Adrenal gland (tissue), 9 donors: ENCODE measurements at regions not wholly inside any gene's neighbourhood (a gene's known extent, or its start where the extent isn't known, plus 50 kb on each side); places are given as distances from the start of the nearest gene placed in this dataset.

Experiments
- DNase-seq, 7 donors: peaks; one replicate each; pipeline ENCODE4 v3.0.0-alpha.2; 2019 to 2020
- H3K27ac ChIP-seq, 5 donors: fragments of 200-600 bp; sonication (generic) in 4 of 5; 1 replicate in 3 of 5; 2 replicates in 2 of 5; pipeline versions ENCODE4 v1.5.1 to v1.8.0; 2016 to 2020; ENCODE audit warnings: mild to moderate bottlenecking in 1 of 5
- H3K27me3 ChIP-seq: fragments of 200-600 bp; 2 replicates; pipeline ENCODE4 v1.8.0; 2021
- H3K36me3 ChIP-seq, 2 donors: fragments of 200-600 bp; replicated peaks in 1 of 2; 1 replicate in 1 of 2; 2 replicates in 1 of 2; pipeline versions ENCODE4 v1.5.1 to v1.8.0; 2018 to 2022
- H3K4me1 ChIP-seq, 2 donors: fragments of 200-600 bp; replicated peaks in 1 of 2; 1 replicate in 1 of 2; 2 replicates in 1 of 2; pipeline versions ENCODE4 v1.5.1 to v1.8.0; 2018 to 2021
- H3K4me3 ChIP-seq, 4 donors: fragments of 200-600 bp; sonication (generic) in 3 of 4; one replicate each; pipeline ENCODE4 v1.5.1; 2016 to 2018
- H3K9me3 ChIP-seq, 3 donors: fragments of 200-600 bp; sonication (generic) in 1 of 3; replicated peaks in 1 of 3; 1 replicate in 2 of 3; 2 replicates in 1 of 3; pipeline versions ENCODE4 v1.5.1 to v1.8.0; 2016 to 2021
- POLR2A ChIP-seq, 2 donors: fragments of 450-650 bp; IDR thresholded peaks; one replicate each; pipeline ENCODE4 v1.6.1; 2017; ENCODE audit warnings: antibody characterized with exemption in 2 of 2, mild to moderate bottlenecking in 2 of 2, moderate library complexity in 1 of 2
- WGBS, 4 donors: extraction: QIAGEN DNeasy Blood & Tissue Kit in 2 of 4; methylation state at CpG; one replicate each; pipeline versions ENCODE4 v1.1.5 to v1.1.7; 2013 to 2017; 5-methylcytosine and 5-hydroxymethylcytosine counted together
- intact Hi-C, 2 donors: fragments of 100-400 bp; cut with DNase I; formaldehyde crosslinking; loops; one replicate each; pipeline versions ENCODE4 v1.14.1 to v1.15.0; 2022 to 2023
- small RNA-seq, 2 donors: library from RNA; depleted of rRNA; stranded (forward); fragments of <200 nt; gene quantifications; one replicate each; pipeline ENCODE3, GENCODE V24; 2016
- TF ChIP-seq, protein P1 (sequence below), 6 experiments: fragments of 450-650 bp in 4 of 6; fragments of 200-600 bp in 2 of 6; sonication (generic) in 1 of 6; IDR thresholded peaks; 1 replicate in 5 of 6; 2 replicates in 1 of 6; pipeline versions ENCODE4 v1.5.1 to v1.8.0; 2016 to 2021; ENCODE audit warnings: antibody characterized with exemption in 6 of 6, mild to moderate bottlenecking in 2 of 6, moderate library complexity in 1 of 6
- donor health status: healthy with polysubstance abuse.
- donor health status: Bipolar disorder and iron deficiency.
- donor health status: DM: yes; HTN: yes; CAD: no.
- donor health status: DM: no; HTN: no; CAD: no.
- donor health status: DM: no; HTN: no; CAD: no.

DNA sequence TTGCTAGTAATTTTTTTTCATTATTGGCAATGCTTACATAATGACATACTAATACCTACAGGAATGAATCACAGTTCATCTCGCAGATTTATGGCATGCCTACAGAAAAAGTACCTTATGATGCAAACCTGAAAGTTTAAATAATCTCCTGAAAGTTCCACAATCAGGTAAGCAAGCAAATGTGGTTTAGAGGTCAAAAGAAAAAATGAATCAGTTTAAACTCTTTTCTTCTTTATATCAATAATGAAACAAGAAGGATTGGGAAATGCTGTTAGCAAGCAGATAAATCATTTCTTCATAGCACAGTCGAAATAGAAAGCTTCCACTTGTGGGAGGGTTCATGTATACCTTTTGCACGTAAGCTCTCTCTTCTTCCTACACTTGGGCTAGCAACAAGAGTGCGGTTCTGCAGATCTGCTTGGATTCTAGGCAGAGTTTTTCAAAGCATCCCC, 53.7 kb upstream of the MTPN start:
- Histone ChIP-seq H3K36me3 (no peaks in the 10 kb centered on the region), H3K27ac (no peak overlapping the region), H3K4me1 (peaks cover 0 to 21% of the 10 kb centered on the region in 2 donors), H3K4me3 (no peak overlapping the region), H3K9me3 (no peaks in the 10 kb centered on the region), H3K27me3 (no peaks in the 10 kb centered on the region)
- no peak for DNase-seq
- WGBS, 4 donors = 86 to 91% (median 87%) methylated on average over 4 of the region's 4 CpGs
- intact Hi-C loops = no loop called here
- TF ChIP-seq, protein P1, sequence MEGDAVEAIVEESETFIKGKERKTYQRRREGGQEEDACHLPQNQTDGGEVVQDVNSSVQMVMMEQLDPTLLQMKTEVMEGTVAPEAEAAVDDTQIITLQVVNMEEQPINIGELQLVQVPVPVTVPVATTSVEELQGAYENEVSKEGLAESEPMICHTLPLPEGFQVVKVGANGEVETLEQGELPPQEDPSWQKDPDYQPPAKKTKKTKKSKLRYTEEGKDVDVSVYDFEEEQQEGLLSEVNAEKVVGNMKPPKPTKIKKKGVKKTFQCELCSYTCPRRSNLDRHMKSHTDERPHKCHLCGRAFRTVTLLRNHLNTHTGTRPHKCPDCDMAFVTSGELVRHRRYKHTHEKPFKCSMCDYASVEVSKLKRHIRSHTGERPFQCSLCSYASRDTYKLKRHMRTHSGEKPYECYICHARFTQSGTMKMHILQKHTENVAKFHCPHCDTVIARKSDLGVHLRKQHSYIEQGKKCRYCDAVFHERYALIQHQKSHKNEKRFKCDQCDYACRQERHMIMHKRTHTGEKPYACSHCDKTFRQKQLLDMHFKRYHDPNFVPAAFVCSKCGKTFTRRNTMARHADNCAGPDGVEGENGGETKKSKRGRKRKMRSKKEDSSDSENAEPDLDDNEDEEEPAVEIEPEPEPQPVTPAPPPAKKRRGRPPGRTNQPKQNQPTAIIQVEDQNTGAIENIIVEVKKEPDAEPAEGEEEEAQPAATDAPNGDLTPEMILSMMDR (IDR thresholded peaks at IDR 0.05) = no peak

DNA sequence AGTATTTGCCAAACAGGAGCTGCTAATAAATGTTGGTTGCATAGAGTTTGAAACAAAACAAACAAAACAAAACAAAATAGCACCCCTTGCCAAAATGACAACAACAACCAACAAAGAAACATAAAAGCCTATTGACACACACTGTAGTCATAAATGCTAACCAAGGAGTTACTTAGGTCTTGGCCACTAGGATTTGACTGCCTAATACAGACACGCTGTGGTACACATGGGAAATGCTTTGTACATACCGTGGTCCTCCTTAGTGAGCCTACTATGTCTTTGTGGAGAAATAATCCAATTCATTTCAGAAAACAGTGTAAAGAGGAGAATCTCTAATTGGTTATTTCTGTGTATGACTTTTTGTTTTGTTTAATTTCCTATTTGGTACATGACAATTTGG, 53.2 kb upstream of the MTPN start:
- no peaks in the 10 kb centered on the region for H3K36me3 ChIP-seq
- no peak overlapping the region for H3K4me3 ChIP-seq
- no peaks in the 10 kb centered on the region for H3K27me3 ChIP-seq
- intact Hi-C loops = no loop called here
- H3K4me1 ChIP-seq = peaks cover 0 to 21% of the 10 kb centered on the region in 2 donors
- H3K27ac ChIP-seq = no peak overlapping the region
- no peak for DNase-seq
- H3K9me3 ChIP-seq = no peaks in the 10 kb centered on the region
- WGBS, 4 donors = 90 to 96% (median 92%) methylated on average over 2 of the region's 2 CpGs
- TF ChIP-seq, protein P1 (IDR thresholded peaks at IDR 0.05) = no peak
- no peak for TF ChIP-seq POLR2A (IDR thresholded peaks at IDR 0.05)

DNA sequence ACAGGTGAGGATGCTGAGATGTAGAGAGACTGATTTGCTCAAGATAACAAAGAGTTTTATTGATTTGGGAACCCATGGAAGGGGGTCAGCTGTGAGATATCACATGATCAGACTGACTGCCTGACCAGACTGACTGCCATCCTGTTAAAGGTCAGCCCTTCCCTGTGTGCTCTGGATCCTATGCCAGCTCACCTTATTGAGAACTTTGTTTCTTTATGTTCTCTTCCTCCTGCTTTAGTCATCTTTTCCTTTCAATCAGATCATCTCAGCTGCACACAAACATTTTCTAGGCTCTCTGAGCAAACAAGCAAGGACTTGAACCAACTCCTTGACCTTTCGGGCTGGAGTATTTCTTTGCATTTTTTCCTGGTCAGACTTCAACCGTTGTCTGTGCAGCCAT, 50.0 kb upstream of the MTPN start:
- H3K27me3 ChIP-seq = no peaks in the 10 kb centered on the region
- H3K27ac ChIP-seq = no peak overlapping the region
- intact Hi-C loops = no loop called here
- no peaks in the 10 kb centered on the region for H3K36me3 ChIP-seq
- H3K4me3 ChIP-seq = no peak overlapping the region
- H3K9me3 ChIP-seq = no peaks in the 10 kb centered on the region
- no peak for DNase-seq
- TF ChIP-seq, protein P1 (IDR thresholded peaks at IDR 0.05) = no peak
- 93 to 96% (median 94%) methylated on average over 2 of the region's 2 CpGs for WGBS, 4 donors
- no peaks in the 10 kb centered on the region for H3K4me1 ChIP-seq

Small RNA genes lying in the stretch of these regions (small RNA-seq; reads per million reads assigned to genes)
- 0 reads per million in 2 donors for gene RF00019
